ENCODE measurements at regions not wholly inside any gene's neighbourhood (a gene's known extent, or its start where the extent isn't known, plus 50 kb on each side); places are given as distances from the start of the nearest gene placed in this dataset.

- no peak overlapping the region for H2AK5ac ChIP-seq (ENCODE audit: low read depth, low read length)
Measured at GRCh38 chr7:86445285-86445684, 198.4 kb upstream of the GRM3 start.

More at GRCh38 chr7:86445285-86445684, 198.4 kb upstream of the GRM3 start:
- Histone ChIP-seq H3K27me3 (replicated peaks in 1 of 4; ENCODE audit: control insufficient read depth in 3 of 4, extremely low read depth in 1 of 4, insufficient read depth in 3 of 4, low read length in 3 of 4) (no peaks in the 10 kb centered on the region), H3K4ac (replicated peaks; ENCODE audit: insufficient read length, low read depth, low read length) (no peak overlapping the region), H3K4me3 (ENCODE audit: extremely low read depth in 1 of 4, insufficient read depth in 2 of 4, low read depth in 3 of 4, low read length in 4 of 4) (no peak overlapping the region), H4K91ac (replicated peaks; ENCODE audit: insufficient read length, low read length) (no peak overlapping the region), H3K4me2 (ENCODE audit: insufficient read depth in 1 of 2, low read depth in 2 of 2, low read length in 2 of 2) (no peak overlapping the region), H3K9me3 (ENCODE audit: insufficient read depth in 2 of 2, low read depth in 1 of 2, low read length in 1 of 2) (no peaks in the 10 kb centered on the region), H2BK12ac (ENCODE audit: low read depth, low read length) (no peak overlapping the region), H4K8ac (ENCODE audit: extremely low read depth, insufficient read depth, low read length) (no peak overlapping the region), H3K23ac (ENCODE audit: insufficient read length) (no peak overlapping the region), H3K79me2 (ENCODE audit: control insufficient read depth in 1 of 2, insufficient read depth in 2 of 2, low read length in 2 of 2) (no peaks in the 10 kb centered on the region), H2BK20ac (ENCODE audit: low read length) (no peak overlapping the region), H2AFZ (ENCODE audit: low read length) (no peak overlapping the region), H2BK5ac (ENCODE audit: low read depth, low read length) (no peak overlapping the region), H3K18ac (ENCODE audit: extremely low read depth, low read length) (no peak overlapping the region), H3K23me2 (ENCODE audit: low read depth, low read length) (no peaks in the 10 kb centered on the region), H3K4me1 (replicated peaks in 1 of 4; ENCODE audit: control insufficient read depth in 3 of 4, insufficient read depth in 4 of 4, low read length in 3 of 4) (no peaks in the 10 kb centered on the region), H3K14ac (ENCODE audit: insufficient read length) (no peak overlapping the region), H3K56ac (replicated peaks; ENCODE audit: insufficient read length, low read depth, low read length) (no peak overlapping the region), H2BK15ac (ENCODE audit: low read length) (no peak overlapping the region), H3K36me3 (ENCODE audit: control insufficient read depth in 2 of 4, insufficient read depth in 4 of 4, low read length in 3 of 4) (no peaks in the 10 kb centered on the region), H2BK120ac (replicated peaks; ENCODE audit: low read depth, low read length) (no peak overlapping the region), H3K27ac (ENCODE audit: low read depth, low read length) (no peak overlapping the region), H4K20me1 (replicated peaks in 1 of 2; ENCODE audit: control insufficient read depth in 1 of 2, insufficient read depth in 2 of 2, low read length in 2 of 2) (no peaks in the 10 kb centered on the region), H3K79me1 (ENCODE audit: low read depth, low read length) (no peaks in the 10 kb centered on the region), H3K9ac (replicated peaks in 1 of 4; ENCODE audit: extremely low read depth in 1 of 4, low read depth in 3 of 4, low read length in 3 of 4) (no peak overlapping the region), H4K5ac (ENCODE audit: insufficient read length, low read depth, low read length) (no peak overlapping the region)
- TF ChIP-seq KDM1A (IDR thresholded peaks at IDR 0.05; ENCODE audit: borderline replicate concordance, low read length) (no peak), MAFK (IDR thresholded peaks at IDR 0.05; ENCODE audit: low read depth, low read length) (peak; percentile 65)
- DNase-seq (ENCODE audit: low read depth in 1 of 2, low spot score in 2 of 2) (no peak), FAIRE-seq (no peak)
- ChIA-PET POLR2A (ENCODE audit: partially characterized antibody) (no interaction called here), CTCF (ENCODE audit: partially characterized antibody) (no interaction called here)

Measured in H1 (cell line).